Neural cell (in vitro differentiated cells): ENCODE measurements at regions not wholly inside any gene's neighbourhood (a gene's known extent, or its start where the extent isn't known, plus 50 kb on each side); places are given as distances from the start of the nearest gene placed in this dataset.

ENCODE experiments used
- H2AFZ ChIP-seq: fragments of 200-600, 300-800 bp; sonication (generic), shearing (Covaris generic); 2 replicates; pipeline ENCODE4 v1.6.0; 2014; ENCODE audit warnings: low read depth, mild to moderate bottlenecking, antibody characterized with exemption, low read length, moderate library complexity
- H3F3A ChIP-seq: fragments of 200-600 bp; shearing (Covaris generic); 2 replicates; pipeline ENCODE4 v1.6.1; 2016; ENCODE audit warnings: mild to moderate bottlenecking, moderate library complexity, mixed read lengths, antibody characterized with exemption, low read length; ENCODE audit not compliant: insufficient read depth, poor library complexity, severe bottlenecking
- H3K27ac ChIP-seq: fragments of 200-600, 300-800 bp; sonication (generic), shearing (Covaris generic); 2 replicates; pipeline ENCODE4 v1.5.1; 2014; ENCODE audit warnings: mild to moderate bottlenecking, low read length, moderate library complexity
- H3K27me3 ChIP-seq: fragments of 300-800, 200-600 bp; sonication (generic), shearing (Covaris generic); 2 replicates; pipeline ENCODE4 v1.6.0; 2014; ENCODE audit warnings: mild to moderate bottlenecking, low read depth, low read length, moderate library complexity; ENCODE audit not compliant: insufficient read depth
- H3K36me3 ChIP-seq: fragments of 300-800, 200-600 bp; sonication (generic), shearing (Covaris generic); 2 replicates; pipeline ENCODE4 v1.5.1; 2014; ENCODE audit warnings: mild to moderate bottlenecking, antibody characterized with exemption, low read length, moderate library complexity; ENCODE audit not compliant: insufficient read depth
- H3K4me2 ChIP-seq: fragments of 300-800, 200-600 bp; sonication (generic), shearing (Covaris generic); 2 replicates; pipeline ENCODE4 v1.6.0; 2014; ENCODE audit warnings: mild to moderate bottlenecking, low read length
- H3K4me3 ChIP-seq: fragments of 300-800, 200-600 bp; sonication (generic), shearing (Covaris generic); 2 replicates; pipeline ENCODE4 v1.5.1; 2014; ENCODE audit warnings: mild to moderate bottlenecking, low read length, moderate library complexity
- H3K79me2 ChIP-seq: fragments of 200-600 bp; shearing (Covaris generic); replicated peaks from 2 replicates; pipeline ENCODE4 v1.6.0; 2014; ENCODE audit warnings: mild to moderate bottlenecking, low read length, moderate library complexity; ENCODE audit not compliant: insufficient read depth
- H3K9ac ChIP-seq: fragments of 300-800, 200-600 bp; sonication (generic), shearing (Covaris generic); 2 replicates; pipeline ENCODE4 v1.6.1; 2016; ENCODE audit warnings: mild to moderate bottlenecking, low read length, mixed read lengths
- H3K9me2 ChIP-seq: fragments of 200-600 bp; shearing (Covaris generic); 2 replicates; pipeline ENCODE4 v1.6.1; 2016; ENCODE audit warnings: mild to moderate bottlenecking, low read length, mixed read lengths; ENCODE audit not compliant: insufficient read depth
- H3K9me3 ChIP-seq: fragments of 200-600, 300-800 bp; sonication (generic), shearing (Covaris generic); 2 replicates; pipeline ENCODE4 v1.6.1; 2016; ENCODE audit warnings: mild to moderate bottlenecking, mixed run types, low read length, moderate library complexity, mixed read lengths
- H4K20me1 ChIP-seq: fragments of 200-600 bp; shearing (Covaris generic); 2 replicates; pipeline ENCODE4 v1.6.1; 2016; ENCODE audit warnings: mild to moderate bottlenecking, mixed run types; ENCODE audit not compliant: insufficient read depth
- CTCF ChIP-seq: fragments of 450-650 bp; IDR thresholded peaks from 2 replicates; pipeline ENCODE4 v1.5.1; 2014; ENCODE audit warnings: antibody characterized with exemption, mild to moderate bottlenecking, moderate library complexity; ENCODE audit not compliant: poor library complexity, severe bottlenecking
- EP300 ChIP-seq: fragments of 450-650 bp; conservative IDR thresholded peaks from 2 replicates; pipeline ENCODE4 v1.6.1; 2014; ENCODE audit warnings: antibody characterized with exemption, mild to moderate bottlenecking, moderate library complexity; ENCODE audit not compliant: poor library complexity, severe bottlenecking
- EZH2 ChIP-seq: fragments of 200-600, 300-800 bp; shearing (Covaris generic), sonication (generic); IDR thresholded peaks from 2 replicates; pipeline ENCODE4 v1.6.1; 2014; ENCODE audit warnings: antibody characterized with exemption, low read length, borderline replicate concordance, mild to moderate bottlenecking; ENCODE audit not compliant: insufficient read depth, poor library complexity, severe bottlenecking
- MXI1 ChIP-seq: fragments of 450-650 bp; conservative IDR thresholded peaks from 2 replicates; pipeline ENCODE4 v1.6.1; 2014; ENCODE audit warnings: antibody characterized with exemption, mild to moderate bottlenecking; ENCODE audit not compliant: poor library complexity, severe bottlenecking
- POLR2AphosphoS5 ChIP-seq: IDR thresholded peaks from 2 replicates; pipeline ENCODE4 v1.6.1; 2012
- RAD21 ChIP-seq: fragments of 450-650 bp; conservative IDR thresholded peaks from 2 replicates; pipeline ENCODE4 v1.6.1; 2014; ENCODE audit warnings: antibody characterized with exemption, mild to moderate bottlenecking, moderate library complexity
- REST ChIP-seq: IDR thresholded peaks from 2 replicates; pipeline ENCODE4 v1.6.1; 2012; ENCODE audit warnings: borderline replicate concordance
- SMC3 ChIP-seq: fragments of 450-650 bp; conservative IDR thresholded peaks from 2 replicates; pipeline ENCODE4 v1.6.1; 2014; ENCODE audit warnings: antibody characterized with exemption, mild to moderate bottlenecking, moderate library complexity; ENCODE audit not compliant: poor library complexity
- TAF1 ChIP-seq: IDR thresholded peaks from 2 replicates; pipeline ENCODE4 v1.6.1; 2012; ENCODE audit warnings: low read depth

- Histone ChIP-seq H2AFZ (no peak overlapping the region), H3K79me2 (no peaks in the 10 kb centered on the region), H4K20me1 (no peaks in the 10 kb centered on the region), H3F3A (no peaks in the 10 kb centered on the region), H3K4me2 (no peak overlapping the region), H3K4me3 (no peak overlapping the region), H3K9ac (no peak overlapping the region), H3K27me3 (no peaks in the 10 kb centered on the region), H3K36me3 (no peaks in the 10 kb centered on the region), H3K27ac (no peak overlapping the region), H3K9me3 (no peaks in the 10 kb centered on the region), H3K9me2 (no peaks in the 10 kb centered on the region)
- no peak for TF ChIP-seq REST
- no peak for TF ChIP-seq CTCF
- TF ChIP-seq TAF1: no peak
- no peak for TF ChIP-seq EP300
- TF ChIP-seq RAD21: no peak
- no peak for TF ChIP-seq SMC3
- no peak for TF ChIP-seq MXI1
Measured at GRCh38 chr6:53974941-53975340, 136.3 kb upstream of the MLIP start.

- Histone ChIP-seq H3K27ac (no peak overlapping the region), H3K36me3 (no peaks in the 10 kb centered on the region), H3F3A (no peaks in the 10 kb centered on the region), H2AFZ (no peak overlapping the region), H4K20me1 (no peaks in the 10 kb centered on the region), H3K9me3 (no peaks in the 10 kb centered on the region), H3K4me3 (no peak overlapping the region), H3K9ac (no peak overlapping the region), H3K27me3 (no peaks in the 10 kb centered on the region), H3K9me2 (no peaks in the 10 kb centered on the region), H3K79me2 (no peaks in the 10 kb centered on the region), H3K4me2 (no peak overlapping the region)
- TF ChIP-seq CTCF (no peak), REST (no peak), SMC3 (no peak), EZH2 (no peak), MXI1 (no peak), TAF1 (no peak), EP300 (no peak), RAD21 (no peak), POLR2AphosphoS5 (no peak)
Measured at GRCh38 chr6:53975941-53976615, 135.2 kb upstream of the MLIP start.
